HG03565 (cell line): ENCODE measurements at regions not wholly inside any gene's neighbourhood (a gene's known extent, or its start where the extent isn't known, plus 50 kb on each side); places are given as distances from the start of the nearest gene placed in this dataset.
"Not testable (repeated sequence)": the region's sequence is repeated elsewhere in the genome, so short reads cannot be mapped to it uniquely, and the experiment has no call there.

Experiments
- ATAC-seq: cut with Tn5 transposase; IDR thresholded peaks from one replicate; pipeline ENCODE4 v1.9.1; 2021; ENCODE audit warnings: mild to moderate bottlenecking, moderate library complexity; ENCODE audit not compliant: unreplicated experiment

- no peak for ATAC-seq
Observed at GRCh38 chr15:37397266-37398022, 297.1 kb upstream of the MEIS2 start.

- ATAC-seq = no peak
Observed at GRCh38 chr15:37416103-37416502, 315.8 kb upstream of the MEIS2 start.

GRCh38 chr15:37425541-37425940 is 325.2 kb upstream of the MEIS2 start:
- ATAC-seq = no peak

- ATAC-seq = not testable (repeated sequence)
Observed at GRCh38 chr15:37427393-37427792, 327.0 kb upstream of the MEIS2 start.

- ATAC-seq = no peak
Observed at GRCh38 chr15:37446921-37447320, 346.6 kb upstream of the MEIS2 start.

- no peak for ATAC-seq
Observed at GRCh38 chr15:37452498-37452897, 352.1 kb upstream of the MEIS2 start.

- ATAC-seq = no peak
Observed at GRCh38 chr15:37480482-37480881, 380.1 kb upstream of the MEIS2 start.

GRCh38 chr15:37481126-37481525 is 380.8 kb upstream of the MEIS2 start:
- ATAC-seq = no peak

- ATAC-seq = no peak
Observed at GRCh38 chr15:37483779-37484178, 383.4 kb upstream of the MEIS2 start.

- no peak for ATAC-seq
Observed at GRCh38 chr15:37485056-37485455, 384.7 kb upstream of the MEIS2 start.

GRCh38 chr15:37490707-37491106 is 390.4 kb upstream of the MEIS2 start:
- ATAC-seq = no peak

GRCh38 chr15:37516621-37517020 is 416.3 kb upstream of the MEIS2 start:
- no peak for ATAC-seq

GRCh38 chr15:37517191-37517895 is 417.0 kb upstream of the MEIS2 start:
- no peak for ATAC-seq

- no peak for ATAC-seq
Observed at GRCh38 chr15:37518436-37518835, 416.0 kb upstream of the TMCO5A start.

- ATAC-seq = no peak
Observed at GRCh38 chr15:37520026-37520425, 414.4 kb upstream of the TMCO5A start.

- ATAC-seq = no peak
Observed at GRCh38 chr15:37520882-37521281, 413.6 kb upstream of the TMCO5A start.

- ATAC-seq = no peak
Observed at GRCh38 chr15:37524601-37525000, 409.8 kb upstream of the TMCO5A start.

- ATAC-seq = no peak
Observed at GRCh38 chr15:37528432-37528831, 406.0 kb upstream of the TMCO5A start.

GRCh38 chr15:37536967-37537605 is 397.4 kb upstream of the TMCO5A start:
- ATAC-seq = no peak

GRCh38 chr15:37537802-37538201 is 396.6 kb upstream of the TMCO5A start:
- ATAC-seq = no peak

GRCh38 chr15:37548116-37548515 is 386.3 kb upstream of the TMCO5A start:
- no peak for ATAC-seq
